ENCODE measurements at regions not wholly inside any gene's neighbourhood (a gene's known extent, or its start where the extent isn't known, plus 50 kb on each side); places are given as distances from the start of the nearest gene placed in this dataset.

DNA sequence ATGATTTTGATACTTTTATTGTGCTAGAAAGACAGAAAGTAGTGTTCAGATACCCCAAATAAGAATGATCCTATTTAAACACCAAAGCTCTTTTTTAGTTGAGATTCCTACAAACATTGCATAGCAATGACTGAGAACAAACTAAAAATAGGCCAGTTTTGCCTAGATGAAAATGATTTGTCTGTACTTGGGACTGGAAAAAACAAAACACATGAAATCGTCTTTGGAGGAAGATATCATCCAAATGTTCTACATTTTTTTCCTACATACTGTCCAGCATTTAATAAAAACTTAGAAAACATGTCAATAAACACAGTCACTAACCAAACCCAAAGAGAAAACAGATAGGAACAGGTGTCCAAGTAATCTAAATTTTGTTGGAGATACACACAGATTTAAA lies 111.6 kb upstream of the MEOX2 start:
- no peak for TF ChIP-seq CTCF (conservative IDR thresholded peaks at IDR 0.05; ENCODE audit: low read depth, low read length)
- no peak for TF ChIP-seq POLR2A (IDR thresholded peaks at IDR 0.05; ENCODE audit: low read depth, low read length)
- no peak for TF ChIP-seq RAD21 (IDR thresholded peaks at IDR 0.05; ENCODE audit: low read length)
